Thymus (tissue), 11 donors: ENCODE measurements at regions not wholly inside any gene's neighbourhood (a gene's known extent, or its start where the extent isn't known, plus 50 kb on each side); places are given as distances from the start of the nearest gene placed in this dataset.

Source experiments
- DNase-seq, 9 donors: peaks; one replicate each; pipeline ENCODE4 v3.0.0-alpha.2; 2013; ENCODE audit warnings: low spot score in 9 of 9, low read depth in 6 of 9, missing footprints in 1 of 9
- H3K27ac ChIP-seq, 2 donors: one replicate each; pipeline ENCODE4 v1.5.1; 2013; ENCODE audit warnings: control low read depth in 1 of 2, low read depth in 1 of 2, low read length in 1 of 2, mild to moderate bottlenecking in 1 of 2, moderate library complexity in 1 of 2
- H3K27me3 ChIP-seq, 2 donors: one replicate each; pipeline ENCODE4 v1.5.1; 2013; ENCODE audit warnings: low read length in 1 of 2; ENCODE audit not compliant: control insufficient read depth in 2 of 2, insufficient read depth in 1 of 2
- H3K36me3 ChIP-seq, 2 donors: one replicate each; pipeline ENCODE4 v1.5.1; 2013; ENCODE audit warnings: low read length in 1 of 2, mild to moderate bottlenecking in 1 of 2, moderate library complexity in 1 of 2; ENCODE audit not compliant: control insufficient read depth in 2 of 2, insufficient read depth in 2 of 2
- H3K4me1 ChIP-seq, 2 donors: one replicate each; pipeline ENCODE4 v1.5.1; 2013; ENCODE audit warnings: low read length in 2 of 2; ENCODE audit not compliant: control insufficient read depth in 2 of 2, insufficient read depth in 2 of 2
- H3K4me3 ChIP-seq, 2 donors: one replicate each; pipeline ENCODE4 v1.5.1; 2013; ENCODE audit warnings: low read length in 2 of 2, control low read depth in 1 of 2, mild to moderate bottlenecking in 1 of 2
- H3K9me3 ChIP-seq, 2 donors: one replicate each; pipeline ENCODE4 v1.5.1; 2013; ENCODE audit warnings: low read length in 1 of 2, mild to moderate bottlenecking in 1 of 2; ENCODE audit not compliant: control insufficient read depth in 2 of 2, insufficient read depth in 1 of 2
- WGBS: extraction: QIAGEN DNeasy Blood & Tissue Kit; methylation state at CpG from one replicate; pipeline ENCODE4 v1.1.7; 2013; 5-methylcytosine and 5-hydroxymethylcytosine counted together
- donor health status: healthy.

- no peaks in the 10 kb centered on the region for H3K4me1 ChIP-seq
- no peaks in the 10 kb centered on the region for H3K36me3 ChIP-seq
- peaks cover 0 to 4% of the 10 kb centered on the region in 2 donors for H3K9me3 ChIP-seq
- no peak overlapping the region for H3K4me3 ChIP-seq
- no peaks in the 10 kb centered on the region for H3K27me3 ChIP-seq
- WGBS: 81% methylated on average over 28 of the region's 37 CpGs
- no peak for DNase-seq
- H3K27ac ChIP-seq: no peak overlapping the region
These were observed 616.6 kb downstream of the TBC1D22A start for GRCh38 chr22:47379037-47379436.

GRCh38 chr22:47377926-47378560 is 615.6 kb downstream of the TBC1D22A start:
- 88% methylated on average over 5 of the region's 5 CpGs for WGBS
- Histone ChIP-seq H3K4me1 (no peaks in the 10 kb centered on the region), H3K27ac (no peak overlapping the region), H3K27me3 (no peaks in the 10 kb centered on the region), H3K9me3 (peaks cover 0 to 4% of the 10 kb centered on the region in 2 donors), H3K4me3 (no peak overlapping the region), H3K36me3 (no peaks in the 10 kb centered on the region)
- no peak for DNase-seq

- no peaks in the 10 kb centered on the region for H3K27me3 ChIP-seq
- peaks cover 0 to 4% of the 10 kb centered on the region in 2 donors for H3K9me3 ChIP-seq
- no peaks in the 10 kb centered on the region for H3K4me1 ChIP-seq
- H3K27ac ChIP-seq: no peak overlapping the region
- no peak for DNase-seq
- no peak overlapping the region for H3K4me3 ChIP-seq
- no peaks in the 10 kb centered on the region for H3K36me3 ChIP-seq
- WGBS: 81% methylated on average over 11 of the region's 11 CpGs
These were observed 614.6 kb downstream of the TBC1D22A start for GRCh38 chr22:47376901-47377505.

GRCh38 chr22:47376322-47376700 is 613.9 kb downstream of the TBC1D22A start:
- Histone ChIP-seq H3K4me1 (no peaks in the 10 kb centered on the region), H3K36me3 (no peaks in the 10 kb centered on the region), H3K4me3 (no peak overlapping the region), H3K9me3 (peaks cover 0 to 4% of the 10 kb centered on the region in 2 donors), H3K27me3 (no peaks in the 10 kb centered on the region), H3K27ac (no peak overlapping the region)
- DNase-seq: no peak
- WGBS: 93% methylated on average over 7 of the region's 7 CpGs

- no peaks in the 10 kb centered on the region for H3K27me3 ChIP-seq
- H3K4me3 ChIP-seq: no peak overlapping the region
- no peaks in the 10 kb centered on the region for H3K4me1 ChIP-seq
- 80% methylated on average over 25 of the region's 25 CpGs for WGBS
- H3K9me3 ChIP-seq: peaks cover 0 to 4% of the 10 kb centered on the region in 2 donors
- no peaks in the 10 kb centered on the region for H3K36me3 ChIP-seq
- DNase-seq: no peak
- no peak overlapping the region for H3K27ac ChIP-seq
These were observed 613.3 kb downstream of the TBC1D22A start for GRCh38 chr22:47375621-47376321.

GRCh38 chr22:47374901-47375575 is 612.6 kb downstream of the TBC1D22A start:
- no peaks in the 10 kb centered on the region for H3K36me3 ChIP-seq
- no peak for DNase-seq
- 87% methylated on average over 18 of the region's 18 CpGs for WGBS

GRCh38 chr22:47374273-47374771 is 611.9 kb downstream of the TBC1D22A start:
- H3K9me3 ChIP-seq: peaks cover 0 to 4% of the 10 kb centered on the region in 2 donors
- WGBS: 91% methylated on average over 15 of the region's 15 CpGs
- no peaks in the 10 kb centered on the region for H3K36me3 ChIP-seq
- no peaks in the 10 kb centered on the region for H3K27me3 ChIP-seq
- DNase-seq: no peak
- no peak overlapping the region for H3K27ac ChIP-seq
- no peak overlapping the region for H3K4me3 ChIP-seq
- no peaks in the 10 kb centered on the region for H3K4me1 ChIP-seq

More at GRCh38 chr22:47374901-47375575, 612.6 kb downstream of the TBC1D22A start:
- Histone ChIP-seq H3K4me3 (no peak overlapping the region), H3K27me3 (no peaks in the 10 kb centered on the region), H3K4me1 (no peaks in the 10 kb centered on the region), H3K27ac (no peak overlapping the region), H3K9me3 (peaks cover 0 to 4% of the 10 kb centered on the region in 2 donors)

GRCh38 chr22:47373648-47374272 is 611.3 kb downstream of the TBC1D22A start:
- peaks cover 0 to 4% of the 10 kb centered on the region in 2 donors for H3K9me3 ChIP-seq
- WGBS: 84% methylated on average over 13 of the region's 13 CpGs
- no peaks in the 10 kb centered on the region for H3K4me1 ChIP-seq
- no peak overlapping the region for H3K4me3 ChIP-seq
- H3K27me3 ChIP-seq: no peaks in the 10 kb centered on the region
- H3K36me3 ChIP-seq: no peaks in the 10 kb centered on the region
- DNase-seq: no peak
- H3K27ac ChIP-seq: no peak overlapping the region
